GM19328 (cell line): ENCODE measurements at regions not wholly inside any gene's neighbourhood (a gene's known extent, or its start where the extent isn't known, plus 50 kb on each side); places are given as distances from the start of the nearest gene placed in this dataset.

Experiments used
- ATAC-seq: cut with Tn5 transposase; IDR thresholded peaks from one replicate; pipeline ENCODE4 v1.9.1; 2021; ENCODE audit warnings: mild to moderate bottlenecking, moderate library complexity; ENCODE audit not compliant: unreplicated experiment

- no peak for ATAC-seq
Observed at GRCh38 chr1:87194271-87194774, 134.4 kb upstream of the LMO4 start.

GRCh38 chr1:87194856-87195255 lies 133.8 kb upstream of the LMO4 start:
- ATAC-seq, result no peak

GRCh38 chr1:87196110-87196827 lies 132.4 kb upstream of the LMO4 start:
- no peak for ATAC-seq

- no peak for ATAC-seq
Observed at GRCh38 chr1:87197156-87197555, 131.5 kb upstream of the LMO4 start.

- no peak for ATAC-seq
Observed at GRCh38 chr1:87197641-87198040, 131.0 kb upstream of the LMO4 start.

DNA sequence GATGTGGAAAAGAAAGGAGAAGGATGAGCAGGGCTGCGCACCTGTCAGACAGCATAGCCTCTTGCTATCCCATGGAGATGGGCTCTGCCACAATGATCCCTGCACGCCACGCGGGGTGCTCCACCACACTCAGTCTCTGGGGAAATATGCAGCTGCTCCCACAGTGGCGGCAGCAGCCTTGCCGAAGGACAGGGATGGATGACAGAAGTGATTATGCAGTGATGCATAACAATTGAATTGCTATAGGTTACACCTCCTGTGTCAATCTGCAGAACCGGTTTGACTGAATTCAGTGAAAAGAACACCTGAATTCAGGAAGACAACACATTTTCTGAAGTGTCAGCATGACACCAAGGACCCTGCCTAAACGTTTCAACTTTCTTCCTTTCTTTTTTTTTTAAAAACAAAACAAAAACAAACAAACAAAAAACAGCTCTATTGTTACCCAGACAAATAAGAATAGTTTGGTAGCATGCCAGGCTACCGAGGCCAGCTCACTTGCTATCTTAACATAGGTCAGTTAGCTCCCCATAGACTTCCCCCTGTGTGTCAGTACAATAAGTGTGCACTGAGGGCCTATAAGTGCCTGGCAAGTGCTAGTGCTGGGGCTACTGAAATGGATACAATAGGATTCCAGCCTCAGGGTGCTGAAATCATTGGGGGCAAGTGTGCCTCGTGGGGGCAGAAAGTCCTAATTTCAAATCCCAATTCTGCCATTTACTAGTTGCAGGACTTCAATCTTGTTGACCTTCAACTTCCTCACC lies 127.6 kb upstream of the LMO4 start:
- no peak for ATAC-seq

GRCh38 chr1:87201768-87202167 lies 126.9 kb upstream of the LMO4 start:
- no peak for ATAC-seq

DNA sequence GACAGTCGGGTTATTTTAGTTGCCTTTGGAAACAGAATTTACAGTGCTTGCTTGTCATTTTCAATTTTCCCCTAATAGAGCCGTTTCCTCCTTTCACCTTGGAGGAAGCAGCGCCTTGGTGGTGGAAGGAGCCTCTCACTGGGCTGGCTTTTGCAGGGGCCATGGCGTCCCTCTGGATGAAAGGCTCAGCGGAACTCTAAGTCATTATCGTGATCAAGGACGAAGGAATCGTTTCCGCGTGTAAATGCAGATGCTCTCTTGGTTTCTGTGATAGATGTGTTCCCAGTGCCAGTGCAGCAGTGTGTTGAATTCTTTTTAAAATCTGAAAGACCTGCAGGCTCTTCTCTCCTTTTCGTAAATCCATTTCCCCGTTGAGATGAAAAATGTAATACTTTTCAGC lies 126.2 kb upstream of the LMO4 start:
- no peak for ATAC-seq

DNA sequence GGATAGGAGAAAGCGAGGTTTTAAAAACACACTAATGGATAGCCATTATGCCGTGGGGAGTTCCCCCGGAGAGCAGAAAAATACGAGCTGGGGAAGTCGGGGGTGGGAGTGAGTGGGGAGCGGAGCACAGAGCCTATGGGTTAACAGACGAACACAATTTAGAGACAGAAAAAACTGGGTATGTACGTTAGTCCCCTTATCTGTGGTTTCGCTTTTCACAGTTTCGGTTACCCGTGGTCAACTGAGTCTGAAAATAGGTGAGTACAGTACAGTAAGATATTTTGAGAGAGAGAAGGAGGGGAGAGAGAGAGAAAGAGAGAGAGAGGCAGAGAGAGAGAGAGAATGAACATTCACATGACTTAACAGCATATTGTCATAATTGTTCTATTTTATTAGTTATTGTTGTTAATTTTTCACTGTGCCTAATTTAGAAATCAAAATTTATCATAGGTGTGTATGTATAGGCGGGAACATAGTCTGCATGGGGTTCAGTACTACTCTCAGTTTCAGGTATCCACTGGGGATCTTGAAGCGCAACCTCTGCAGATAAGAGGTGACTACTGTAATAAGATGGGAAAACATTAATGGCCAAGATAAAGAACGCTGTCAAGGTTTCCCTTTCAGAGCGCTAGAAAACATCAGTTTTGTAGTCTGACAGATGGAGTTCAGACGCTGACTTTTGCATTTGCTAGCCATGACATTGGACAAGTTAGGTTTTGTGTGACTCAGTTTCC lies 125.6 kb upstream of the LMO4 start:
- peak; percentile 87 for ATAC-seq

DNA sequence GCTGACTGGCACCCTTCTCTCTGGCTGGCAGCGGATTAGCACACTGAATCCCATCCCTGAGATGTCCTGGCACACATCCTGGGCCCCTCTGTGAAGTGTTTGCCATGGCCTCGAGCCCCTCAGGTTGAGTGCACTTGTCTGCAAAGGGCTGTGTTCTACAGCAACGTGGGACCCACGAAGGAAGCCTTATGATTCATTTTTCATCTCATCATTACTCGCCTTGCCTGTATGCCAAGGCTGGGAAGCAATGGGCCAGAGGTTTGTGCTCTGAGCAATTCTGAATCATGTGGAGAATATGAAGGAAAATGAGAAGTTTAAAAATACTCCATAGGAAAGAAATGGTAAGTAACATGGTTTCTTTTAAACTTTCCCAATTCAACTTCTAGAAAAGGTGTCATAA lies 124.8 kb upstream of the LMO4 start:
- no peak for ATAC-seq

DNA sequence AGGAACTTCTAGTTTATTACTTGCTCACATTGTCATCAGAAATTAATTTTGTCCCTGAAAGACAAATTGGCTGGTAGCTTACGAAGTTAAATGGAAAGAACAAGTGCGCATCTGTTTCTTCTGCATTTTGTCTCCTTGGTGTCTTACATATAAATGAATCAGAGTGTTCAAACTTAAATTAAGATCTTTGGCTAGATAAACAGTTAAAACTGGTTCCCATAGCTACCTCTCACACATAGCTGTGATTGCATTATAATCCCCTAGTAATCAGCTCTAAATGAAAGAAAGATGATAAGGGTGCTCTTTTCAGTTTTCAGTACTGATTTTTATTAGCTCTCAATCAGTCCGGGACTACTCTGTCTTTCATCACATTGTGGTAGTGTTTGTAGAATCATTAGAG lies 124.2 kb upstream of the LMO4 start:
- ATAC-seq, result no peak

- no peak for ATAC-seq
Observed at GRCh38 chr1:87204921-87205320, 123.8 kb upstream of the LMO4 start.

- ATAC-seq, result no peak
Observed at GRCh38 chr1:87206044-87206831, 122.4 kb upstream of the LMO4 start.

- no peak for ATAC-seq
Observed at GRCh38 chr1:87208080-87208479, 120.6 kb upstream of the LMO4 start.

DNA sequence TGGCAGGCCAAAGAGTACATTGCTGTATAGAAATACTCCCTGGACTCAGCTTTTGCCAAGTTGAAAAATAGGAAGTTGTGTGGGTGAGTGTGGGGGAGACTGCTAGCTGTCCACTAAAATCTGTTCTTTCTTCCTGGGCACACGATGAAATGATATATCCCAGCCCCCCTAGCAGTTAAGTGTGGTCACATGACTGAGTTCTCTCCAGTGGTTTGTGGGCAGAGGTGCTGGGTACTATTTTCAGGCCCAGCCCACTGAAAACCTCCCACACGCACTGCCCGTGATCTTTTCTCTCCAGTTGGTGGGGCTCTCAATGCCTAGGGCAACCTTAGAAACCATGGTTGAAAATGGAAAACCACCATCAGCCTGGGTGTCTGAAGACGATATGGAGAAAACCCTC lies 119.7 kb upstream of the LMO4 start:
- ATAC-seq, result no peak

GRCh38 chr1:87210151-87210550 lies 118.5 kb upstream of the LMO4 start:
- ATAC-seq, result no peak

DNA sequence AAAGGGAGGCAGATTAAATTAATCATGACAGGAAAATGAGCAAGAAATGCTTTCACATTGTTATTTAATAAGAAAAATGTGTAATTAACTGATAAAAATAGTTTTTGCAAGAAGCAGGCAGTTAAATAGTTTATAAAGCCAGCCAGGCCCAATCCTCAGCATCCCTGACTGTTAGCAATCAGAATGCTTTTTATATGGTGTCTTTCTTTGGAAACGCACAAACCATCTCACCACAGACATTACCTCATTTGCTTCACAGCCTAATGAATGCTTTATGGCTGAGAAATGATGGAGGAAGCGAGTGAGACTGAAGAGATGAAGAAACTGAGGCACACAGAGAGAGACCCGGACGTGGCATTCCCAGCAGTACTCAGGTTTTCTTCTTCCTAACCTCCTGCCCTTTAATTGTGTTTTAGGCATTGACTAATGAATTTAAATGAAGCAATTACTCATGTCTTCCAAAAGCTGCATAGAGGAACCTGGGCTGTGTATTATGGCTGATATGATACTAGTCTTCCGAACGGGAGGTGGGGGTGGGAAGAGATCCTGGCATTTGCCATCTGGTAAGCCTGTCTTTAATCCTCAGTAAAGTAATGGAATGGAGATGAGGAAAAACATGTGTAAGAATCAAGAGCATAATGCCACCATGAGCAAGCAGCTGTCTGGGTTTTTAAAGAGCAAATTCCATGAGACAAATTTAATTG lies 116.1 kb upstream of the LMO4 start:
- ATAC-seq, result no peak

GRCh38 chr1:87213135-87213515 lies 115.6 kb upstream of the LMO4 start:
- ATAC-seq, result no peak

- ATAC-seq, result no peak
Observed at GRCh38 chr1:87215592-87215991, 113.1 kb upstream of the LMO4 start.

- no peak for ATAC-seq
Observed at GRCh38 chr1:87218618-87219017, 110.1 kb upstream of the LMO4 start.
